Suprapubic skin (tissue), 3 donors: ENCODE measurements at regions not wholly inside any gene's neighbourhood (a gene's known extent, or its start where the extent isn't known, plus 50 kb on each side); places are given as distances from the start of the nearest gene placed in this dataset.

Experiments
- CTCF ChIP-seq, 2 donors: fragments of 200-600 bp in 1 of 2; fragments of 450-650 bp in 1 of 2; sonication (generic) in 1 of 2; IDR thresholded peaks; one replicate each; pipeline ENCODE4 v1.5.1; 2016 to 2019; ENCODE audit warnings: antibody characterized with exemption in 2 of 2, mild to moderate bottlenecking in 1 of 2, moderate library complexity in 1 of 2
- EP300 ChIP-seq: sonication (generic); formaldehyde crosslinking; IDR thresholded peaks from one replicate; pipeline ENCODE4 v1.6.1; 2017; ENCODE audit warnings: antibody characterized with exemption

- TF ChIP-seq EP300 (no peak), CTCF (IDR thresholded peaks at IDR 0.05) (no peak)
These were observed 586.9 kb upstream of the SGO1 start for GRCh38 chr3:20772869-20773268.
